Glomerular visceral epithelial cell (primary cell): ENCODE measurements at regions not wholly inside any gene's neighbourhood (a gene's known extent, or its start where the extent isn't known, plus 50 kb on each side); places are given as distances from the start of the nearest gene placed in this dataset.

Experiments used
- DNase-seq: peaks from one replicate; pipeline ENCODE4 v3.0.0-alpha.2; 2016; ENCODE audit errors: extremely low spot score

GRCh38 chr4:164402554-164402953, 351.4 kb upstream of the SMIM31 start:
- no peak for DNase-seq

DNA sequence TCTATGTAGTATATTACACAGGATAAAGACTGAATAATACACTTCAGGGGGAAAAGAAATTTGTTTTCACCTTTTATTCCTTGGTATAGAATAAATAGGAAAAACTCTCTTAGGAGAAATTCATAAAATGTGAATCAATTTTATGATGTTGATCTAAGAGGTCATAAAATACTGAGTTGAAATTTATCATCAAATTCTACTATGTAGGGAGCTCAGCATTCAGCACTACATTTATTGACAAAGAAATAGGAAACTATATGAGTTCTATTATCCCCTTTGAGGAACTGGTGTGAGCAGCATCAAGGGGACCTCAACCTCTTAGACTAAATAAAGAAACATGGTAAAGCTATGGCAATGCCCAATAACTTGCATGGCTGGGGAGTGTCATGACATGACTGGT, 348.2 kb upstream of the SMIM31 start:
- no peak for DNase-seq

DNA sequence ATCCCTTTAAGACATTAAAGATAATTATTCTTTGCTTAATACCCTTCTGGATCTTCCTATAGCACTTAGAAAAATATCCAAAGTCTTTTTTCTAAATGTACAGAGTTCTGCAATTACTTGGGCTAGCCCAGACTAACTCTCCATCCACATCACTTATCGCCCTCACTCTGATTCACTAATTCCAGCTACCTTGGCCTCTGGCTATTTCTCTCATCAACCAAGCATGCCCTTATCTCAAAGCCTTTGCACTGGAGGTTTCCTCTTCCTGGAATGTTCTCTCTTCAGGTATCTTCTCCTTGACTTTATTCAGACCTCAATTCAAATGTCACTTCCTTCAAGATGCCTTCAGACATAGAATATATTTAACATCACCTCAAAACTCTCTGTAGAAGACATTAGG, 345.1 kb upstream of the SMIM31 start:
- DNase-seq = no peak

GRCh38 chr4:164410401-164410800, 343.5 kb upstream of the SMIM31 start:
- no peak for DNase-seq

DNA sequence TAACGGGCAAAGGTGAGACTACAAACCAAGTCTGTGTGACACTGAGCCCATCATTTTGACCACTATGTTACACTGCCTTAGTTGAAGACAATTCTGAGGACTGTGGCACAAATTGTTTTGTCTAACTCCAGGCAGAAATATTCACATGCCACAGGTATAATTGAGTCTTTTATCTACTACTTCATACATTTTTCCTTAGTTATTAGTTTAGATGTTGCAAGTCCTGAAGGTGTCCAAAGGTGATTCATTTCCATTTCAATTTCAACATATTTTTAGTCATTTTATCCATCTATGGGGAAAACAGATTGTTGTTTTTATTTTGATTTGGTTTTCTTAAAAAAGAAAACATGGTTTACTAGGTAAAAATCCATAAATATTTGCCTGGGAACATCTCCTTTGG, 341.7 kb upstream of the SMIM31 start:
- DNase-seq = no peak

GRCh38 chr4:164413743-164414142, 340.2 kb upstream of the SMIM31 start:
- no peak for DNase-seq

DNA sequence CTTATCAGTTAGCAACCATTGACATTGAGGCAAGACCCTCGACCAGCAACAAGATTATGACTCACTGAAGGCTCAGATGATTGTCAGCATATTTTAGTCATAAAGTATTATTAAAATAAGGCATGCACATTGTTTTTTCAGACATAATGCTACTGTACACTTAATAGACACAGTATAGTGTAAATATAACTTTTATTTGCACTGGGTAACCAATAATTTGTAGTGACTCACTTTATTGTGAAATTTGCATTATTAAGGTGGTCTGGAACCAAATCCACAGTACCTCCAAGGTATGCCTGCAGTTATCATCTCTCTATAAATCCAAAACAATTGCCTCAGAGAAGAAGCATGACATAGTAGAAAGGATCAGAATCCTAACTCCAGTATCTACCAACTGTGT, 330.1 kb upstream of the SMIM31 start:
- DNase-seq = no peak

- DNase-seq = no peak
These were observed 329.1 kb upstream of the SMIM31 start for GRCh38 chr4:164424846-164425245.

DNA sequence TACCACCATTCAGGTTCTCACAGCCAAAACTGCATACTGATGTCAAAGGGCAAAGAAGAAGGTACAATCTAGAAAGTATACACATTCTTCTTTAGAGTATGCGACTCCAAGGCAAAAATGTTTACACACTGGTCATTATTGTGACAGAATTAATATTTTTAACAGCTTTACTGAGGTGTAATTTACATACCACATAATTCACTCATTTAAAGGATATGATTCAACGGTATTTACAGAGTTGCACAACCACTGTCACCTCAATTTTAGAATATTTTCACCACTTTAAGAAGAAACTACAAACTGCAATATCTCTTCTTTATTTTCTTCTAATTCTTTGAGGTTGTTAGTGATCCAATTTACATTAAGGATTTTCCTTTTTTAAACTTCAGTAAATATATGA, 325.4 kb upstream of the SMIM31 start:
- no peak for DNase-seq

DNA sequence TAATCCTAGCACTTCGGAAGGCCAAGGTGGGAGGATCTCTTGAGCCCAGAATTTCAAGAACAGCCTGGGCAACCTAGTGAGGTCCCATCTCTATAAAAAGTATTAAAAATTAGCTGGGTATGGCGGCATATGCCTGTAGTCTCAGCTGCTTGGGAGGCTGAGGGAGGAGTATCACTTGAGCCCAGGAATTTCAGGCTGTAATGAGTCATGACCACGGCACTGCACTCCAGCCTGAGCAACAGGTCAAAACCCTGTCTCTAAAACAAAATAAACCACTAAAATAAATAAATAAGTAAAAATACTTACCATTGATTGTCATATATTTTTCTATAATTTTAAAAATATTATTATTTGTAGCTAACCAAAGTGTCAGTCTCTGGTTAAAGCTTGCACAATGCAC, 315.6 kb upstream of the SMIM31 start:
- peak; percentile 75 for DNase-seq

- no peak for DNase-seq
These were observed 314.9 kb upstream of the SMIM31 start for GRCh38 chr4:164439037-164439436.

- peak; percentile 80 for DNase-seq
These were observed 313.7 kb upstream of the SMIM31 start for GRCh38 chr4:164440199-164440598.

- no peak for DNase-seq
These were observed 312.8 kb upstream of the SMIM31 start for GRCh38 chr4:164441109-164441508.

DNA sequence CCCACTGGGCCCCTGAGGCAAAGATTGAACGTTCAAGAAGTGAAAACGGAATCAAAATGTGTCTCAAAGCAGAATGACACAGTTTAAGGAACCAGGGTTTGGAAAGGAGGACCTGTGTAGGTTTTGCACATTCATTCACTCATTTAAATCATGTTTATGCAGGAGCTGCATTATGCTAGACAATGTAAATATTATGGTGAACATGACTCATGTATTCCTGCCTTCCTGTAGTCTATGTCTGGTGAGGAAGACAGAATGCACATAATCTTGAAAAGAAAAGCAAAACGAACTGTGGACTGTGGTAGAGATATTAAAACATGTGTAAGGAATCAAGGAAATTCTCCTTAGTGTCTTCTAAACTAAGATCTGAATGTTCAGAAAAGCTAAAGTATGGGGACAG, 311.8 kb upstream of the SMIM31 start:
- no peak for DNase-seq

DNA sequence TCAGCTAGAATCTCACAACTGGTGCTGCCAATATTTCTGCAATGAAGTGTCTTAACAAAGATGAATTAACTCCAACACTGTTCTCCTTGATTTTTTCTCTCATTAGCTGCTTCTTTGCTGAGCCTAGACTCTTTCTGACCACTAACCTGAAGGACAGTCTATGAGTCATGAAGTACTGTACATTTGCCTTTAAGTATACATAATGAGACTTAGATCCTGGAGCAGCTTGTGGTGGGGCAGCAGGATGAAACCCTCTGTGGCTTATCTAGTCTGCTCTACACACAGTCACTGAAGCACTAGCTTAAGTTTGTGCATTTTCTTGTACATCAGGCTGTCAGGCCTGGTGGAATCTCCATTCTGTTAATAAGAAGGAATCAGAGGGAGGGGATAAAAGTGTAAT, 307.4 kb upstream of the SMIM31 start:
- peak; percentile 78 for DNase-seq

DNA sequence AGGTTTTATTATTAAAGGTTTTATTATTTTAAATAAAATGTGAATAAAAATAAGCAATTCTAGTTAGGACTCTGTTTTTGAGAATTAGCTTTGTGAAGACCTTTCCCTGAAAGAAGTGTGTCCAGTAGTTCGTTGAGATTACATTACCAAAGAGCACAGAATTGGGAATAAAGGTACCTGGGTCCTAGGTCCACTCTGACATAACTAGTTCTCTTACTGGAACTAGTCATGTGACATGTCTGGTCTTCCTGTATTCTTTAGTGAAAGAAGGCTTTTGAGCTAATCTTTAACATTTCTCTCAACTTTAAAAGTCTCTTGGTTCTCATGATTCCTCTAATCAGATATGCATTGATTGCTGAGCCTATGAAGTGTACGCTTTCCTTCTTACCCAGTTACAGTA, 292.0 kb upstream of the SMIM31 start:
- DNase-seq = no peak

GRCh38 chr4:164462471-164462870, 291.5 kb upstream of the SMIM31 start:
- DNase-seq = no peak

DNA sequence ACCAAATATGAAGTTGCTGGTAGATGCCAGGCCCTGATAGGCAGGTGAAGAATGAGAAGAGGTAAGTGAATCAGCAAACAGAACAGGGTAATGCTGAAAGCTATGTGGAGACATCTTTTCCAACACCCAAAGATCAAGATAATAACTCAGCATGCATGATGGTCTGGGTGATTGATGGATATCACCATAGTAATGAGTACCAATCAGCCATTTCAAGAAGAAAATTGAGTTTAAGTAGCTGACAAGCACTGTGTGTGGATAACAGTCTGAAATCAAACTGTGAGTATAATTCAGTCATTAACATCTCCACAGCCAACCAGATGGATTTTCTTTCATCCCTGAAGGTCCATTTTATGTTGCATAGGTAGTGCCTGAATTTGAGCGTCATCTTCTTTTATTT, 289.6 kb upstream of the SMIM31 start:
- no peak for DNase-seq

DNA sequence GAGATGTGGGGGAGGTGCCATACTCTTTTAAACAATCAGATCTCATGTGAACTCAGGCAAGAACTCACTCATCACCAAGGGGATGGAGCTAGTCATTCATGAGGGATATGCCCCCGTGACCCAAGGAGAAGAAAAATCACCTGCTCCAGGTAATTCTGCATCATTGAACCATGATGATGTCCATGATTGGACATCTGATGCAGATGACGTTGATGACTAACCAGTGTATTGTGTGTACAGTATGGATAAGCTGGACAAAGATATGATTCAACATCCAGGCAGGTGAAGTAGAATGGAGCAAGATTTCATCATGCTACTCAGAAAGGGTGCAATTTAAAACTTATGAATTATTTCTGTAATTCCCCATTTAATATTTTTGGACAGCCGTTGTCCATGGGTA, 286.4 kb upstream of the SMIM31 start:
- no peak for DNase-seq

GRCh38 chr4:164481306-164482091, 272.4 kb upstream of the SMIM31 start:
- no peak for DNase-seq

DNA sequence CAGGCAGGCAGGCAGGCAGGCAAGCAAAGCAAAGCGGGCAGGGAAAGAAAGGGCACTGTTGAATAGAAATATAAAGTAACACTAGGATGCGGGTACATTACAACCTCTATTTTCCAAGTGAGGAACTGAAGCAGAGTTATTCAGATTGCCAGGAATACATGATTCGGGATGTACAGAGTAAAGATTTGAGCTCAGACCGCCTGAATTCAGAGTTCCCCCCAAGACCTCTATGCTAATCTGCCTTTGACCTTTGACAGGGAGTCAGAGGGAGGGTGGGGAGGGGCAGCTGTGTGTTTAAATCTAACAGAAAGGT, 271.9 kb upstream of the SMIM31 start:
- DNase-seq = no peak

DNA sequence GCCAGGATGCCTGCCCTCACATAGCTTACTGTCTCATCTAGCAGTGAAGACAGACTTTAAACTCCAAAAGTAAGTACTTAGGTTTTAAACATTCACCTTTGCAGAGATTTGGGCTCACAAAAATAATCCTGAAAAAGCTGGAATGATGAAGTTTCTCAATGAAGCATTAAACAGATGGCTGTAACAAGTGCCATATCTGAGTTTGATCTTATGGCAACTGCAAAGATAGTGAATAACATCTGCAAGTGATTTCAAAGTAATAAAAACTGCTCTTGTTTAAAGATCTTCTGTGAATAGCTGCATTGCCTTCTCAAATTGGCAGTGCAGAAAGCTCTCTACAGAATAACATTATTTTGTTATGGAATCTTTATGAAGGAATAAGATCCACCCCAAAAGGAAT, 271.2 kb upstream of the SMIM31 start:
- no peak for DNase-seq

DNA sequence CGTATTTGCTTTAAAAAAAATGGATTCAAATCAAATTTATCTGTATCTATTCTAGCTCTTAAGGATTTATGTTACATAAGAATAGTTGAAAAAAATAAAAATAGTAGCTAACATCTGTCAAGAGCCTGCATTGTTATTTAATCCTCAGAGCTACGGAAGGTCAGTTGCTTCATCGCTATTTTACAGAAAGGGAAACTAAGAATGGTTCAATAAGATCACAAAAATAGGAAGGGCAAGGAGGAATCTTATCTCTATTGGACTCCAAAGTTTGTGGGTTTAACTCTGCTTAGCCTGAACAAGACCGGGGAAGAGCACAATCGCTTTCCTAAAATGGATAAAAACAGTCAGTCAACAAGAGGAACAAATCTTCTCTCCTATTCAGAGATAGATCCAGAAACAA, 270.2 kb upstream of the SMIM31 start:
- no peak for DNase-seq

- DNase-seq = no peak
These were observed 269.4 kb upstream of the SMIM31 start for GRCh38 chr4:164484551-164484950.
